ENCODE measurements at regions not wholly inside any gene's neighbourhood (a gene's known extent, or its start where the extent isn't known, plus 50 kb on each side); places are given as distances from the start of the nearest gene placed in this dataset.

GRCh38 chr5:89065919-89066318, 182.9 kb upstream of the MEF2C start:
- H3K4me3 ChIP-seq (ENCODE audit: low read length in 3 of 3): no peak overlapping the region
- no peaks in the 10 kb centered on the region for H3K4me1 ChIP-seq (ENCODE audit: control insufficient read depth in 2 of 3, insufficient read depth in 2 of 3, low read depth in 1 of 3, low read length in 3 of 3)
- H3K9me3 ChIP-seq (ENCODE audit: control insufficient read depth in 2 of 3, insufficient read depth in 1 of 3, low read length in 3 of 3): no peaks in the 10 kb centered on the region
- DNase-seq (peak in 2 of 5 donors; percentile 42 to 44), FAIRE-seq (no peak)
- TF ChIP-seq CTCF (IDR thresholded peaks at IDR 0.05; ENCODE audit: borderline replicate concordance, extremely low read depth, insufficient read depth): no peak
- no peaks in the 10 kb centered on the region for H3K36me3 ChIP-seq (ENCODE audit: control insufficient read depth in 2 of 3, insufficient read depth in 3 of 3, low read length in 3 of 3)
- no peak overlapping the region for H3K9ac ChIP-seq (ENCODE audit: low read length in 3 of 3)
- intact Hi-C loops (cut with DNase I): no loop called here
- no peak overlapping the region for H3K27ac ChIP-seq (ENCODE audit: low read depth in 2 of 2, low read length in 2 of 2)
- H3K27me3 ChIP-seq (ENCODE audit: control insufficient read depth, insufficient read depth, low read length): no peaks in the 10 kb centered on the region

GRCh38 chr5:89064736-89065135, 181.8 kb upstream of the MEF2C start:
- intact Hi-C loops (cut with DNase I): no loop called here
- FAIRE-seq (no peak), DNase-seq (peak in 2 of 5 donors; percentile 42 to 63)
- no peaks in the 10 kb centered on the region for H3K27me3 ChIP-seq (ENCODE audit: control insufficient read depth, insufficient read depth, low read length)
- TF ChIP-seq CTCF (IDR thresholded peaks at IDR 0.05; ENCODE audit: borderline replicate concordance, extremely low read depth, insufficient read depth): no peak
- H3K9ac ChIP-seq (ENCODE audit: low read length in 3 of 3): no peak overlapping the region
- H3K4me1 ChIP-seq (ENCODE audit: control insufficient read depth in 2 of 3, insufficient read depth in 2 of 3, low read depth in 1 of 3, low read length in 3 of 3): no peaks in the 10 kb centered on the region
- no peak overlapping the region for H3K27ac ChIP-seq (ENCODE audit: low read depth in 2 of 2, low read length in 2 of 2)
- H3K36me3 ChIP-seq (ENCODE audit: control insufficient read depth in 2 of 3, insufficient read depth in 3 of 3, low read length in 3 of 3): no peaks in the 10 kb centered on the region
- no peak overlapping the region for H3K4me3 ChIP-seq (ENCODE audit: low read length in 3 of 3)
- H3K9me3 ChIP-seq (ENCODE audit: control insufficient read depth in 2 of 3, insufficient read depth in 1 of 3, low read length in 3 of 3): no peaks in the 10 kb centered on the region

GRCh38 chr5:89064054-89064453, 181.1 kb upstream of the MEF2C start:
- FAIRE-seq (no peak), DNase-seq (peak in 2 of 5 donors; percentile 50 to 66)
- H3K27me3 ChIP-seq (ENCODE audit: control insufficient read depth, insufficient read depth, low read length): no peaks in the 10 kb centered on the region
- no peak for TF ChIP-seq CTCF (IDR thresholded peaks at IDR 0.05; ENCODE audit: borderline replicate concordance, extremely low read depth, insufficient read depth)
- no peaks in the 10 kb centered on the region for H3K36me3 ChIP-seq (ENCODE audit: control insufficient read depth in 2 of 3, insufficient read depth in 3 of 3, low read length in 3 of 3)
- H3K4me3 ChIP-seq (ENCODE audit: low read length in 3 of 3): no peak overlapping the region
- intact Hi-C loops (cut with DNase I): no loop called here
- no peak overlapping the region for H3K9ac ChIP-seq (ENCODE audit: low read length in 3 of 3)
- no peaks in the 10 kb centered on the region for H3K4me1 ChIP-seq (ENCODE audit: control insufficient read depth in 2 of 3, insufficient read depth in 2 of 3, low read depth in 1 of 3, low read length in 3 of 3)
- no peak overlapping the region for H3K27ac ChIP-seq (ENCODE audit: low read depth in 2 of 2, low read length in 2 of 2)
- no peaks in the 10 kb centered on the region for H3K9me3 ChIP-seq (ENCODE audit: control insufficient read depth in 2 of 3, insufficient read depth in 1 of 3, low read length in 3 of 3)

- intact Hi-C loops (cut with DNase I): no loop called here
- no peak for FAIRE-seq
These were observed 177.8 kb upstream of the MEF2C start for GRCh38 chr5:89060768-89061167.

More at GRCh38 chr5:89060768-89061167, 177.8 kb upstream of the MEF2C start:
- no peak for TF ChIP-seq CTCF (IDR thresholded peaks at IDR 0.05; ENCODE audit: borderline replicate concordance, extremely low read depth, insufficient read depth)
- Histone ChIP-seq H3K27me3 (ENCODE audit: control insufficient read depth, insufficient read depth, low read length) (no peaks in the 10 kb centered on the region), H3K4me1 (ENCODE audit: control insufficient read depth in 2 of 3, insufficient read depth in 2 of 3, low read depth in 1 of 3, low read length in 3 of 3) (no peaks in the 10 kb centered on the region), H3K4me3 (ENCODE audit: low read length in 3 of 3) (no peak overlapping the region), H3K9ac (ENCODE audit: low read length in 3 of 3) (no peak overlapping the region), H3K9me3 (ENCODE audit: control insufficient read depth in 2 of 3, insufficient read depth in 1 of 3, low read length in 3 of 3) (no peaks in the 10 kb centered on the region), H3K27ac (ENCODE audit: low read depth in 2 of 2, low read length in 2 of 2) (no peak overlapping the region), H3K36me3 (ENCODE audit: control insufficient read depth in 2 of 3, insufficient read depth in 3 of 3, low read length in 3 of 3) (no peaks in the 10 kb centered on the region)
- DNase-seq: no peak
